ENCODE measurements at regions not wholly inside any gene's neighbourhood (a gene's known extent, or its start where the extent isn't known, plus 50 kb on each side); places are given as distances from the start of the nearest gene placed in this dataset.

GRCh38 chr12:15033029-15033428, 60.2 kb downstream of the PDE6H start:
- DNase-seq, result no peak

GRCh38 chr12:15033641-15034040, 60.8 kb downstream of the PDE6H start:
- no peak for DNase-seq

- DNase-seq, result no peak
Observed at GRCh38 chr12:15035185-15035584, 62.3 kb downstream of the PDE6H start.

- no peak for DNase-seq
Observed at GRCh38 chr12:15037091-15037687, 64.3 kb downstream of the PDE6H start.

- no peak for DNase-seq
Observed at GRCh38 chr12:15038137-15038536, 65.3 kb downstream of the PDE6H start.

GRCh38 chr12:15044471-15044870, 71.6 kb downstream of the PDE6H start:
- no peak for DNase-seq

- no peak for DNase-seq
Observed at GRCh38 chr12:15045451-15045850, 72.6 kb downstream of the PDE6H start.

GRCh38 chr12:15047611-15048010, 74.8 kb downstream of the PDE6H start:
- DNase-seq, result no peak

GRCh38 chr12:15049461-15050153, 76.8 kb downstream of the PDE6H start:
- DNase-seq, result no peak

GRCh38 chr12:15050659-15051058, 77.8 kb downstream of the PDE6H start:
- DNase-seq, result peak; percentile 18

- DNase-seq, result no peak
Observed at GRCh38 chr12:15052691-15053090, 79.8 kb downstream of the PDE6H start.

- DNase-seq, result no peak
Observed at GRCh38 chr12:15056218-15056617, 83.4 kb downstream of the PDE6H start.
